H1 (cell line): ENCODE measurements at regions not wholly inside any gene's neighbourhood (a gene's known extent, or its start where the extent isn't known, plus 50 kb on each side); places are given as distances from the start of the nearest gene placed in this dataset.

Source experiments
- BCL11A ChIP-seq, 2 experiments: IDR thresholded peaks; one replicate each; pipeline ENCODE4 v1.6.1; 2011; ENCODE audit warnings: low read depth in 2 of 2, low read length in 2 of 2, mild to moderate bottlenecking in 2 of 2
- EP300 ChIP-seq, 2 experiments: IDR thresholded peaks; 1 replicate in 1 of 2; 2 replicates in 1 of 2; pipeline ENCODE4 v1.6.1; 2011 to 2012; ENCODE audit warnings: low read depth in 2 of 2, low read length in 2 of 2, mild to moderate bottlenecking in 2 of 2, borderline replicate concordance in 1 of 2, inconsistent platforms in 1 of 2, moderate library complexity in 1 of 2
- TEAD4 ChIP-seq: IDR thresholded peaks from 2 replicates; pipeline ENCODE4 v1.6.1; 2012; ENCODE audit warnings: low read depth, low read length, inconsistent platforms, mixed read lengths
- TF ChIP-seq, protein P1 (sequence below): IDR thresholded peaks from 2 replicates; pipeline ENCODE4 v1.6.1; 2012; ENCODE audit warnings: low read length, inconsistent platforms

DNA sequence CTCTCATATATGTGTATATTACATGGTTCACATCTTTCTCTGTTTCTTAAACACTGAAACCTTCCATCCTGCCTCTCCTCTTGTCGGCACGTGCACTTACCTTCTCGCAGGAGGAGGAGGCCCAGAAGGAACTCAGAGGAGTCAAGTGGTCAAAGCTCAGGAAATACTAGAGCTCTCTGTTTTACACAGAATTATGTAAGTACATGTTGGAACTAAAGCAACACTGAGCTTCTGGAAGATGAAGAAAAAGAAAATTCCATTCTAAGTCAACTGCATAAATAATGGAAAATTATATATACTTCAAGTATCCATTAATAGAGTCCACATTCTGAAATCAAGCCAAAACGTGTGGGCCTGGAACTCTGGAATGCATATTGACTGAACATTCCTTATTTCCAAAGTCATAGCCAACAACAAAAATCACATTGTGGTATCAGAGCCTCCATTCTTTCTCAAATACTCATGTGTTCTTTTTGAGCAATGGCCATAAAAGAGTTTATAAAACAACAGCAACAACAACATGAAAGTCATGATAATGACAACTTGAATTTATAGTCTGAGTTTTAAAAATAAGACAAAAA lies 121.5 kb upstream of the RAI14 start (continued):
- TF ChIP-seq, protein P1, sequence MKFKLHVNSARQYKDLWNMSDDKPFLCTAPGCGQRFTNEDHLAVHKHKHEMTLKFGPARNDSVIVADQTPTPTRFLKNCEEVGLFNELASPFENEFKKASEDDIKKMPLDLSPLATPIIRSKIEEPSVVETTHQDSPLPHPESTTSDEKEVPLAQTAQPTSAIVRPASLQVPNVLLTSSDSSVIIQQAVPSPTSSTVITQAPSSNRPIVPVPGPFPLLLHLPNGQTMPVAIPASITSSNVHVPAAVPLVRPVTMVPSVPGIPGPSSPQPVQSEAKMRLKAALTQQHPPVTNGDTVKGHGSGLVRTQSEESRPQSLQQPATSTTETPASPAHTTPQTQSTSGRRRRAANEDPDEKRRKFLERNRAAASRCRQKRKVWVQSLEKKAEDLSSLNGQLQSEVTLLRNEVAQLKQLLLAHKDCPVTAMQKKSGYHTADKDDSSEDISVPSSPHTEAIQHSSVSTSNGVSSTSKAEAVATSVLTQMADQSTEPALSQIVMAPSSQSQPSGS, result no peak
- TF ChIP-seq BCL11A (IDR thresholded peaks at IDR 0.05; ENCODE audit: low read depth in 2 of 2, low read length in 2 of 2) (no peak), TEAD4 (no peak), EP300 (IDR thresholded peaks at IDR 0.05; ENCODE audit: borderline replicate concordance in 1 of 2, low read depth in 2 of 2, low read length in 2 of 2) (no peak)
